ENCODE measurements at regions not wholly inside any gene's neighbourhood (a gene's known extent, or its start where the extent isn't known, plus 50 kb on each side); places are given as distances from the start of the nearest gene placed in this dataset.

DNA sequence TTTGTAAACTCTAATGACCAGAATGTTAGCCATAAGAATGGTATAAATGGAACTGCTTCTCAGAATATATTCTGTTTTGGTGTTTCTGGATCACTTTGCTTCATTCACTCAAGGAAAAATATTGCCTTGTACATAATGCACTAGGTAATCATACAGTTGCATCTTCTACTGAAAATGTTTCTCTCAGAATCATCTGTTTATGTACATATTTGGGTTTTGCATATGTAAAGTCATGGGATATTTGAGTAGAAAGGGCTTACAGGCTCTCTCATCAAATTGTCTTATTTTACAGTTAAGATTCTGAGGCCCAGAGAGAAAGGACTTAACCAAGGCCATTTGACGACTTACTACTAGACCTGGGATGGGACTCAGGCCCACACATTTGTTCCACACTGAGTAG is 97.8 kb upstream of the PALM2AKAP2 start:
- Histone ChIP-seq H3K4me1 (ENCODE audit: control insufficient read depth in 2 of 2, insufficient read depth in 2 of 2, low read length in 2 of 2) (no peaks in the 10 kb centered on the region), H3K4me3 (ENCODE audit: low read length in 2 of 2) (no peak overlapping the region), H3K27ac (ENCODE audit: low read depth in 1 of 2, low read length in 1 of 2) (no peak overlapping the region), H3K36me3 (ENCODE audit: control insufficient read depth in 2 of 2, insufficient read depth in 2 of 2, low read length in 1 of 2) (no peaks in the 10 kb centered on the region), H3K9me3 (ENCODE audit: control insufficient read depth in 2 of 2, insufficient read depth in 1 of 2, low read length in 1 of 2) (no peaks in the 10 kb centered on the region), H3K27me3 (ENCODE audit: control insufficient read depth in 2 of 2, insufficient read depth in 1 of 2, low read length in 1 of 2) (no peaks in the 10 kb centered on the region)
- no peak for DNase-seq (ENCODE audit: low read depth in 6 of 9, low spot score in 9 of 9)
- WGBS, result 96% methylated on average over 1 of the region's 1 CpG

DNA sequence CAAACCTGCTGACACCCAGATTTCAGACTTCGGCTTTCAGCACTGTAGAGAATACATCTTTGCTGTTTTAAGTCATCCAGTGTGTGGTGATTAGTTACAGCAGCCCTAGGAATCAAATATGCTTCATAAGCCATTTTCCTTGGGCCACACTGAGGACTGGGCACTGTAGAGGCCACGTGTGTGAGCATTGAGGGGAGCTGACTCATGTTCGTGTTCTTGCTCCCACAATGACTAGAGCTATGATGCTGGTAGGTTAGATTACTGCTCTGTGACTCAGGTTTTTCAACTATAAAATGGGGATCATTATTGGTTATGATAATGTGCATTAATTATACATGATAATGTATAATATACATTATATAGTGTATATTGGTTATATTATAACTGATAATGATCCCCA is 96.5 kb upstream of the PALM2AKAP2 start:
- no peaks in the 10 kb centered on the region for H3K27me3 ChIP-seq (ENCODE audit: control insufficient read depth in 2 of 2, insufficient read depth in 1 of 2, low read length in 1 of 2)
- 87% methylated on average over 3 of the region's 3 CpGs for whole genome bisulfite sequencing
- no peak for DNase-seq (ENCODE audit: low read depth in 6 of 9, low spot score in 9 of 9)
- H3K36me3 ChIP-seq (ENCODE audit: control insufficient read depth in 2 of 2, insufficient read depth in 2 of 2, low read length in 1 of 2), result no peaks in the 10 kb centered on the region
- H3K27ac ChIP-seq (ENCODE audit: low read depth in 1 of 2, low read length in 1 of 2), result no peak overlapping the region
- H3K4me3 ChIP-seq (ENCODE audit: low read length in 2 of 2), result no peak overlapping the region
- no peaks in the 10 kb centered on the region for H3K4me1 ChIP-seq (ENCODE audit: control insufficient read depth in 2 of 2, insufficient read depth in 2 of 2, low read length in 2 of 2)
- no peaks in the 10 kb centered on the region for H3K9me3 ChIP-seq (ENCODE audit: control insufficient read depth in 2 of 2, insufficient read depth in 1 of 2, low read length in 1 of 2)

GRCh38 chr9:109689701-109690100 is 90.3 kb upstream of the PALM2AKAP2 start:
- H3K27me3 ChIP-seq (ENCODE audit: control insufficient read depth in 2 of 2, insufficient read depth in 1 of 2, low read length in 1 of 2), result no peaks in the 10 kb centered on the region
- WGBS, result 89% methylated on average over 3 of the region's 3 CpGs
- no peaks in the 10 kb centered on the region for H3K4me1 ChIP-seq (ENCODE audit: control insufficient read depth in 2 of 2, insufficient read depth in 2 of 2, low read length in 2 of 2)
- no peaks in the 10 kb centered on the region for H3K36me3 ChIP-seq (ENCODE audit: control insufficient read depth in 2 of 2, insufficient read depth in 2 of 2, low read length in 1 of 2)
- no peaks in the 10 kb centered on the region for H3K9me3 ChIP-seq (ENCODE audit: control insufficient read depth in 2 of 2, insufficient read depth in 1 of 2, low read length in 1 of 2)
- H3K4me3 ChIP-seq (ENCODE audit: low read length in 2 of 2), result no peak overlapping the region
- no peak for DNase-seq (ENCODE audit: low read depth in 6 of 9, low spot score in 9 of 9)
- H3K27ac ChIP-seq (ENCODE audit: low read depth in 1 of 2, low read length in 1 of 2), result no peak overlapping the region

DNA sequence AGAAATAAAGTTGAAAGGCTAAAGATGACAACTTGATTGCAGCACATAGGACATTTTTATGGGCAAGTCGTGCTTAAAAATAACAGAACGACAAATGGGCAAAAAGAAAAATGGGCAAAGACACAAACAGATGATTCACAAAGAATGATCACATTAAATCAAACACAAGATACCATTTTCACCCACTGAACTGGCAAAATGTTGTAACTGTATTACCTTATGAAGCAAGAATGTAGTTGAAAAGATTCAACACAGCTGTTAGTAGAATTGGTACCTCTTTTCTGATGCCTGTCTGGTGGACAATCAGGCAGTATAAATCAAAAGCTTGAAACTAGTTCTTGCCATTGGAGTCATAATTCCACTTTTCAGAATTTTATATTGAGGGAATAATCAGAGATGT is 81.0 kb upstream of the PALM2AKAP2 start:
- no peaks in the 10 kb centered on the region for H3K4me1 ChIP-seq (ENCODE audit: control insufficient read depth in 2 of 2, insufficient read depth in 2 of 2, low read length in 2 of 2)
- H3K4me3 ChIP-seq (ENCODE audit: low read length in 2 of 2), result no peak overlapping the region
- H3K36me3 ChIP-seq (ENCODE audit: control insufficient read depth in 2 of 2, insufficient read depth in 2 of 2, low read length in 1 of 2), result no peaks in the 10 kb centered on the region
- no peaks in the 10 kb centered on the region for H3K27me3 ChIP-seq (ENCODE audit: control insufficient read depth in 2 of 2, insufficient read depth in 1 of 2, low read length in 1 of 2)
- no peaks in the 10 kb centered on the region for H3K9me3 ChIP-seq (ENCODE audit: control insufficient read depth in 2 of 2, insufficient read depth in 1 of 2, low read length in 1 of 2)
- H3K27ac ChIP-seq (ENCODE audit: low read depth in 1 of 2, low read length in 1 of 2), result no peak overlapping the region
- DNase-seq (ENCODE audit: low read depth in 6 of 9, low spot score in 9 of 9), result no peak
- 90% methylated on average over 2 of the region's 2 CpGs for WGBS

- Histone ChIP-seq H3K36me3 (ENCODE audit: control insufficient read depth in 2 of 2, insufficient read depth in 2 of 2, low read length in 1 of 2) (no peaks in the 10 kb centered on the region), H3K4me1 (ENCODE audit: control insufficient read depth in 2 of 2, insufficient read depth in 2 of 2, low read length in 2 of 2) (no peaks in the 10 kb centered on the region), H3K27ac (ENCODE audit: low read depth in 1 of 2, low read length in 1 of 2) (no peak overlapping the region), H3K27me3 (ENCODE audit: control insufficient read depth in 2 of 2, insufficient read depth in 1 of 2, low read length in 1 of 2) (no peaks in the 10 kb centered on the region), H3K4me3 (ENCODE audit: low read length in 2 of 2) (no peak overlapping the region), H3K9me3 (ENCODE audit: control insufficient read depth in 2 of 2, insufficient read depth in 1 of 2, low read length in 1 of 2) (no peaks in the 10 kb centered on the region)
- no peak for DNase-seq (ENCODE audit: low read depth in 6 of 9, low spot score in 9 of 9)
- WGBS, result 75% methylated on average over 2 of the region's 2 CpGs
These were observed 75.5 kb upstream of the PALM2AKAP2 start for GRCh38 chr9:109704546-109704945.

- DNase-seq (ENCODE audit: low read depth in 6 of 9, low spot score in 9 of 9), result no peak
- Histone ChIP-seq H3K4me1 (ENCODE audit: control insufficient read depth in 2 of 2, insufficient read depth in 2 of 2, low read length in 2 of 2) (no peaks in the 10 kb centered on the region), H3K36me3 (ENCODE audit: control insufficient read depth in 2 of 2, insufficient read depth in 2 of 2, low read length in 1 of 2) (no peaks in the 10 kb centered on the region), H3K9me3 (ENCODE audit: control insufficient read depth in 2 of 2, insufficient read depth in 1 of 2, low read length in 1 of 2) (no peaks in the 10 kb centered on the region), H3K4me3 (ENCODE audit: low read length in 2 of 2) (no peak overlapping the region), H3K27ac (ENCODE audit: low read depth in 1 of 2, low read length in 1 of 2) (no peak overlapping the region), H3K27me3 (ENCODE audit: control insufficient read depth in 2 of 2, insufficient read depth in 1 of 2, low read length in 1 of 2) (no peaks in the 10 kb centered on the region)
These were observed 74.5 kb upstream of the PALM2AKAP2 start for GRCh38 chr9:109705515-109705914.

DNA sequence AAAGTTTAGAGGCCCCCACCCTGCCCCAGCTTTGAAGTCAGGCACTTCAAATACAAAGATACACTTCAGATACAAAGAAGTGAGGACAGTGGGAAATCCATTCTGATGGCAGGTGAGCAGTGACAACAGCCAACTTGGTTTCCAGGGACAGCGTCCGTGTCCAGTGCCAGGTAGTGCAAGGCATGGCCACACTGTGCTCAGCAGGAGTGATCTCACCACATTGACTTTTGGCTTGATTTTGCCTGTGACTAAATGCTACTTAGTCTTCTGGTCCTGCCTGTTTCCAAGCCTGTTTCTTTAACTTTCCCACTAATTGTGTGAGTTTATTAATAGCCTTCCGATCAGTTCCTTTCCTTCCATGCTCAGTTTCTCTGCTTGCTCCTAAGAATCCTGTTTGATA is 72.6 kb upstream of the PALM2AKAP2 start:
- 97% methylated on average over 3 of the region's 3 CpGs for WGBS
- no peaks in the 10 kb centered on the region for H3K36me3 ChIP-seq (ENCODE audit: control insufficient read depth in 2 of 2, insufficient read depth in 2 of 2, low read length in 1 of 2)
- H3K4me3 ChIP-seq (ENCODE audit: low read length in 2 of 2), result no peak overlapping the region
- H3K4me1 ChIP-seq (ENCODE audit: control insufficient read depth in 2 of 2, insufficient read depth in 2 of 2, low read length in 2 of 2), result no peaks in the 10 kb centered on the region
- no peaks in the 10 kb centered on the region for H3K27me3 ChIP-seq (ENCODE audit: control insufficient read depth in 2 of 2, insufficient read depth in 1 of 2, low read length in 1 of 2)
- no peak for DNase-seq (ENCODE audit: low read depth in 6 of 9, low spot score in 9 of 9)
- H3K27ac ChIP-seq (ENCODE audit: low read depth in 1 of 2, low read length in 1 of 2), result no peak overlapping the region
- H3K9me3 ChIP-seq (ENCODE audit: control insufficient read depth in 2 of 2, insufficient read depth in 1 of 2, low read length in 1 of 2), result no peaks in the 10 kb centered on the region

- Histone ChIP-seq H3K4me1 (ENCODE audit: control insufficient read depth in 2 of 2, insufficient read depth in 2 of 2, low read length in 2 of 2) (no peaks in the 10 kb centered on the region), H3K27ac (ENCODE audit: low read depth in 1 of 2, low read length in 1 of 2) (no peak overlapping the region), H3K4me3 (ENCODE audit: low read length in 2 of 2) (no peak overlapping the region), H3K9me3 (ENCODE audit: control insufficient read depth in 2 of 2, insufficient read depth in 1 of 2, low read length in 1 of 2) (no peaks in the 10 kb centered on the region), H3K36me3 (ENCODE audit: control insufficient read depth in 2 of 2, insufficient read depth in 2 of 2, low read length in 1 of 2) (no peaks in the 10 kb centered on the region), H3K27me3 (ENCODE audit: control insufficient read depth in 2 of 2, insufficient read depth in 1 of 2, low read length in 1 of 2) (no peaks in the 10 kb centered on the region)
- 83% methylated on average over 4 of the region's 4 CpGs for WGBS
- DNase-seq (ENCODE audit: low read depth in 6 of 9, low spot score in 9 of 9), result no peak
These were observed 71.5 kb upstream of the PALM2AKAP2 start for GRCh38 chr9:109708451-109708945.

- H3K9me3 ChIP-seq (ENCODE audit: control insufficient read depth in 2 of 2, insufficient read depth in 1 of 2, low read length in 1 of 2), result no peaks in the 10 kb centered on the region
- DNase-seq (ENCODE audit: low read depth in 6 of 9, low spot score in 9 of 9), result no peak
- H3K4me1 ChIP-seq (ENCODE audit: control insufficient read depth in 2 of 2, insufficient read depth in 2 of 2, low read length in 2 of 2), result no peaks in the 10 kb centered on the region
- no peaks in the 10 kb centered on the region for H3K36me3 ChIP-seq (ENCODE audit: control insufficient read depth in 2 of 2, insufficient read depth in 2 of 2, low read length in 1 of 2)
- H3K27me3 ChIP-seq (ENCODE audit: control insufficient read depth in 2 of 2, insufficient read depth in 1 of 2, low read length in 1 of 2), result peaks cover 0 to 3% of the 10 kb centered on the region in 2 donors
- H3K27ac ChIP-seq (ENCODE audit: low read depth in 1 of 2, low read length in 1 of 2), result no peak overlapping the region
- H3K4me3 ChIP-seq (ENCODE audit: low read length in 2 of 2), result no peak overlapping the region
- WGBS, result 89% methylated on average over 3 of the region's 3 CpGs
These were observed 70.1 kb upstream of the PALM2AKAP2 start for GRCh38 chr9:109709866-109710265.

DNA sequence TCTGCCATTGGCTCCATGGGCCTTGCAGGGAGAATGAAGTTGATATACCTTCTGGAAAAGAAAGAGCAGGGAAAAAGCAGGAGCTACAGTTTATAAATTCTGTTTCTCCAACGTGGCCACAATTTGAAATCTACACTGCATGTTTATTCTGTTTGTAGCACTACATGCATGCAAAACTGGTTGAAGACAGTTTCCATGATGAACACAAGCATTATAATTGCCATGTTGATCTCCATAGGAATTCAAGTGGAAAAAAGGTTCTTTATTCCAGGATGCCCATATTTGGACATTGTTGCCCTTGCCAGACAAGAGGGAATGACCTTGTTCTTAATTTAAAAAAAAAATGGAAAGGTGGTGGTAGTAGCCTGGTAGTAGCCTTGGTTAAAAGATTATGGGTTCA is 69.2 kb upstream of the PALM2AKAP2 start:
- no peak for DNase-seq (ENCODE audit: low read depth in 6 of 9, low spot score in 9 of 9)
- Histone ChIP-seq H3K4me1 (ENCODE audit: control insufficient read depth in 2 of 2, insufficient read depth in 2 of 2, low read length in 2 of 2) (no peaks in the 10 kb centered on the region), H3K9me3 (ENCODE audit: control insufficient read depth in 2 of 2, insufficient read depth in 1 of 2, low read length in 1 of 2) (no peaks in the 10 kb centered on the region), H3K27ac (ENCODE audit: low read depth in 1 of 2, low read length in 1 of 2) (no peak overlapping the region), H3K27me3 (ENCODE audit: control insufficient read depth in 2 of 2, insufficient read depth in 1 of 2, low read length in 1 of 2) (peaks cover 0 to 3% of the 10 kb centered on the region in 2 donors), H3K4me3 (ENCODE audit: low read length in 2 of 2) (no peak overlapping the region), H3K36me3 (ENCODE audit: control insufficient read depth in 2 of 2, insufficient read depth in 2 of 2, low read length in 1 of 2) (no peaks in the 10 kb centered on the region)
- WGBS, result 75% methylated on average over 1 of the region's 1 CpG
